ENCODE measurements at regions not wholly inside any gene's neighbourhood (a gene's known extent, or its start where the extent isn't known, plus 50 kb on each side); places are given as distances from the start of the nearest gene placed in this dataset.
"Not testable (repeated sequence)": the region's sequence is repeated elsewhere in the genome, so short reads cannot be mapped to it uniquely, and the experiment has no call there.

DNA sequence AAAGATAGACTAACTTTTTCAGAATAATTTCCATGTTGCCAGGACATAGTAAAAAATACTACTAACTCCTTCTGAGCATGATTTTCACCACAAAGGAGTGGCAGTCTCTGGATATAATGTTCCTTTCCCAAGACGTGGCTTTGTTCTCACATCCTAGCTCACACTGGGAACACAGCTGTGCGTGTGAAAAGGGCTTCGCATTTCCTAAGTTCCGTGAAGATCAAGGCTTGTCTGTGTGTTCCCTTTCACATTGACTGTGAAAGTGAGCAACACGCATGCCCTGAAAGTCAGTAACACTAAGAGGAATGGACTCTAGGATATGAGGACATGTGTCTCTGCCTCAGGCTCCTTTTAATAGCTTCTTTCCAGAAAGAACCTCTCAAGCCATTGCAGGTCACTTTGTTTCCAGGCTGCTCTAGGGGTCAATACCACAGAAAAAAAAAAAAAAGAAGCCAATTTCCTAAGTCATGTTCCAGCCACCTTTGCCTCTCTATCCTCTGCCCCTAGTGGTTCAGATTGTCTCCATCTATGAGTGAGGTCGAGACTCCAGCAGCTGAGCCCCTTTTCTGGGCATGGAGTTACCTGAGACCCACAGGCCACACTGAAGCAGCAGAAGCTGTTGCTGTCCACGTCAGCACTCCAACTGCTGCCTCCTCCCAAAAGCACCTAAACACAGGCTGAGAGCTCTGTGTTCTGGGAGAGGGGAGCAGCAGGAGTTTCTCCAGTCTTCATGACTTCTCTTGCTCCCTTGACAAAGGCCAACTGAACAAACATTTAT is 355.9 kb downstream of the RSL24D1 start:
- no peak for DNase-seq

DNA sequence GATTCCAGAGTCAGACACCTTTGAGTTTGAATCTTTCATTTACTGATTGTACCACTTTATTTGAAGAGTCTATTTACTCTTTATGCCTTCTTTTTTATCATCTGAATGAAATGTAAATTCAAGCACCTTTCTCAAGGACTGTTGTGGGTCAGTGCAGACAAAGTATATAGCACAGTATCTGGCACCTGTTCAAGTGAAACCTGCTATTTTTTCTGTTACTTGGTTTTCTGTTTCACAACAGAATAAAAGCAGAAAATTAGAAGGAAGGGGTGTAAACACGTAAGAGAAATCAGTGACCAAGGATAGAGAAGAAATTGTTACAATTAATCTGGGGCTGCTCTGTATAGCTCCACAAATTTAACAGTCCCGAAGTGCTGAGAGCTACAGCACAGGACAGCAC is 357.4 kb downstream of the RSL24D1 start:
- no peak for DNase-seq

- DNase-seq = no peak
Observed at GRCh38 chr15:54836052-54836795, 360.5 kb downstream of the RSL24D1 start.

DNA sequence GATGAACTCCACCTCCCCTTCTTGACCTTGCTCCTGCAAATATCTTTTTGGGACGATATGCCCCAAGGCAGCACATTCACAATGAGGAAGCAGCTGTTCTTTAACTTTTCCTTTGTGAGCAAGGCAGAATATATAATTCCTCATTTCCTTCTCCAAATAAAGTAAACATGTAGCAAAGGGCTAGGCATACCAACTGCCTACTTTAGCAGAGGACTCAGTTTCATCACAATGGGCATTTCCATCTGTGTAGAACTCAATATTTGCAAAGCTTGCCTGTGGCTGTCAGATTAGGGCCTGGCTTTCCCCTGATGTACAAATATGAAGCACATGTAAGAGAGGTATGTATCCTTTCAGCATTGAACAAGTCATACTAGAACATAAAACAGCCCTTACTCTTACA is 366.9 kb downstream of the RSL24D1 start:
- no peak for DNase-seq

DNA sequence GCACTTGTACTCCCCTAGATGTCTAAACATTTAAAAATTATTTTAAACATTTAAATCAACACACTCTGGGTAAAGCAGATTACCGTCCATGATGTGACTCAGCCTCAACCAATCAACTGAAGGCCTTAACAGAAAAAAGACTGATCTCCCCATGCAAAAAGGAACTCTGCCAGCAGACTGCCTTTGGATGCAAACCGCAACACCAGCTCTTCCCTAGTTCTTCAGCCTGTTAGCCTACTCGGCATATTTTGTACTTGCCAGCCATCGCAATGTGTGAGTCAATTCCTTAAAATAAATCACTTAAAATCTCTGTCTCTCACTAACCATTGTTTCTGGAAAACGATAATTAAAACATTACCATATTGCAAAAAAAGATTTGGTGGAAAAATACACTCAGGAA is 375.9 kb downstream of the RSL24D1 start:
- DNase-seq = no peak

- DNase-seq = no peak
Observed at GRCh38 chr15:54820098-54820497, 376.6 kb downstream of the RSL24D1 start.

DNA sequence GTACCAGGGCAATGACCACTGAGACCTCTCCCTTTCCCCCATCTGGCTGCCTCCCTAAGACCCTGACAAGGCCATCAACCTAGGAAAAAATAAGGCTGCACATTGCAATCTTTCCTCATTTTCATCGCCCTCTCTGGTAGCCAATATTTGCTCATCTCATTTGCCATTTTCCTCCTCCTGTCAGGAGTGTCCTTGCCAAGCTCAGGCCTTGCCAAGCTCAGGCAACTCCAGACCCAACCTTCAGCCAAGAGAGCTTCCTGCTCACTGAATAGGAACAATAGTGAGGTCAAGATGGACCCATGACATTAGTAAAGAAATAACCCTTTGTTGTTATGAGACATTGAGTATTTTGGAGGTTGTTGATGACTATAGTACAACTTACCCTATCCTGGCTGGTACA is 380.3 kb downstream of the RSL24D1 start:
- DNase-seq = no peak

DNA sequence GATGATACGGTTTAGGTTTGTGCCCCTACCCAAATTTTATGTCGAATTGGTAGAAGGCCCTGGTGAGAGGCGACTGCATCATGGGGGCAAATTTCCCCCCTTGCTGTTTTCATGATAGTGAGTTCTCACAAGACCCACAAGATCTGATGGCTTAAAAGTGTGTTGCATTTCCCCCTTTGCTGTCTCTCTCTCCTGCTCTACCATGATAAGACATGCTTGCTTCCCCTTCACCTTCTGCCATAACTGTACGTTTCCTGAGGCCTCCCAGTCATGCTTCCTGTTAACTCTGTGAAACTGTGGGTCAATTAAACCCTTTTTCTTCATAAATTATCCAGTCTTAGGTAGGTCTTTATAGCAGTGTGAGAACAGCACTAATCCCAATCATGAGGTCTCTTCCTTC is 381.2 kb downstream of the RSL24D1 start:
- no peak for DNase-seq

DNA sequence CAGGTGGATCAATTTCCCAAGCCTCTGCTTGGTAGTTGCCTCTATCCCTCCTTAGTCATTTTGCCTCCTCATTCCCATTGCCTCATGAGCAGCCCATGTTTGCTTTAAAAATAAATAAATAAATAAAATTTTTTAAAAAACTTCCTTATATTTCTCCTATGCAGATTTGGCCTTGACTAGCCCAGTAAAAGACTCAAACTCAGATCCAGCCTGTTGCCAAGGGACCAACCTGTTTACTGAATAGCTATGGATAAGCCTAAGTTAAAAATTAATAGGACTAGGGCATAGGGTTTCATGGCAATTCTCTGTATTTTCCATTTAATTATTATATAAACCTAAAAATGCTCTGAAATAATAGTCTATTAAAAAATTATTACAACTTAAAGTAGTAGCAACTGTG is 384.4 kb downstream of the RSL24D1 start:
- DNase-seq = no peak

DNA sequence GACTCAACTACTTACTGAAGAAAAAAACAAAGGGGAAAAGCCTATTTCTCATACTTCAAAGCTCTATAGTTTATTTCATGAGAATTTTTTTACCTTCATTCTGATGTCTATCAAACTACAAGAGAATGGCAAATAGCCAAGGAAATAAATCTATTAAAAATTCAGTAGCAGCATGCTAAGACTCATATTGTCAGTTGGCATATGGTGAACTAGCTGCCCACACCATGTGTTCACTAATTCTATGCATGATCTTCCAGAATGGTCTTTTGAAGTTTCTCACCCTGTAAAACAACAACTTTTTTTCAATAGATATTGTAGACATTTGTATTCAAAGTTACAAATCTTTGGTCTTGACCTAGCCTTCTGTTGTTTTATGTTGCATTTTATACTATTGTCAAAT is 386.2 kb downstream of the RSL24D1 start:
- DNase-seq = no peak

GRCh38 chr15:54810031-54810430 is 386.7 kb downstream of the RSL24D1 start:
- no peak for DNase-seq

DNA sequence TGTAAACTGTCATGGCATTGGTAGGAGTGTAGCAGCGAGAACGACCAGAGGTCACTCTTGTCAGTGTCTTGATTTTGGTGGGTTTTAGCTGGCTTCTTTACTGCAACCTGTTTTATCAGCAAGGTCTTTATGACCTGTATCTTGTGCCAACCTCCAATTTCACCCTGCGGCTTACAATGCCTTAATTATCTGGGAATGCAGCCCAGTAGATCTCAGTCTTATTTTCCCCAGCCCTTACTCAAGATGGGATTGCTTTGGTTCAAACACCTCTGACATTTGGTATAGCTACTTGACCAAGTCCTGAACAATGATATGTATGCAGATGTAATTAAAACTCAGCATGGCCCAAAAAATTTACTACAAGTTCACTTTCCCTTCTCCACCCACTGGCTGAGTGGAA is 388.4 kb downstream of the RSL24D1 start:
- DNase-seq = no peak

GRCh38 chr15:54803987-54804386 is 392.8 kb downstream of the RSL24D1 start:
- no peak for DNase-seq

DNA sequence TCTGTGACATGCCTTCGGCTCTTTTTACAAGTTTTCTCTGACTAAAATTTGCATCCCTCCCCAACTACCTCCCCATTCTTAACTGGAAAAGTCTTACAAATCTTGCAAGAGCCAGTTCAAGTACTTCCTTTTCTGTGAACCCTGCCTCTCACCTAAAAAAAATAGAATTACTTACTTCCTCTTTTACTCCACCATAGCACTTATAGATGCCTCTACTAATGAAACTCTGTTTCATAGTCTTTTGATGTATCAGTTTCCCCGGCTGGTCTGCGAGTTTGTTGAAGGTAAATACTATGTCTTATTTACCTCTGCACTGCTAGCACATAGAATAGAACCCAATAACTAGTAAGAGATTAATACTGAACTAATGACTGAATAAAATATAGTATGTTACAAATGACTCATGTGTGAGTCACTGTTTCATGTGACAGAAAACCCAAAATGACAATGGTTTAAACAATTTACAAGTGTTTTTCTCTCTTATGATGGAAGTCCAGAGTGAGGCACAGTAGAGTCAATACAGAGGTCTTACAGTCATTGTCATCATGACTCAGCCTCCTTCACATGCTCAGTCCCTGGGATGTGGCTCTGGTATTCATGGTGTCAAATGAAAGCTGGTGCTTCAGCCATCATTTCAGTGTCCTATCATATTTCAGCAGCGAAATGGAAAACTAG is 393.5 kb downstream of the RSL24D1 start:
- DNase-seq = no peak

- DNase-seq = no peak
Observed at GRCh38 chr15:54792526-54792925, 404.2 kb downstream of the RSL24D1 start.

DNA sequence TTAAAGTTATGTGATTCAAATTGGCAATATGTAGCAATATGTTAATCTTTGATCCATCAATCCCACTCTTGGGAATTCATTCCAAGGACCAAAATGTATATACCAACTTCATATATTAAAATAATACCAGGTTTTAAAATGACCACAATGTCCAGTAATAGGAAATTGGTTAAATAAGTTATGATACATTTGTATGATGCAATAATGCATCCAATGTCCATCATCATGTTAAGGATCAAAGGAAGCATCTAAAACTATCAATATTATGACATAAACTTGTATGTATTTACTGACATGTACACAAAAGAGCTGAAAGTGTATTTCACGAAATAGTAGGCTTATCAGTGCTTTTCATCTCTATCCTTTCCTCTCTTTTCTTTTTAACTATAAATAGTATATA is 406.0 kb downstream of the RSL24D1 start:
- no peak for DNase-seq

DNA sequence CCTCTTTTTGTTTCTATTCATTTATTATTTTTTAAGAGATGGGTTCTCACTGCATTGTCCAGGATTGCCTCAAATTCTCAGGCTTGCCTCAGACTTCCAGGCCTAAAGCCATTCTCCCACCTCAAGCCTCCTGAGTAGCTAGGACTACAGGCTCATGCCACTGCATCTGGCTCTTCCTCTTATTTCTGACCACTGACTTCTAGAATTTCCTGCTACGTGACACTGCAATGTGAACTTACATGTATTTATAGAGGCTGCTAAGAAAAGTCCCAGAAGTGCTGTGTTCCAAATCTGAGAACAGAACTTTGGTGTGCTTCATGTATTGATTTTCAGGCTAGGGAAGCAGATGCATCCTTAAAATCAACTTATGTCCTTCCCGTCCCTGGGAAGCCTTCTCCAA is 407.4 kb downstream of the RSL24D1 start:
- DNase-seq = no peak

DNA sequence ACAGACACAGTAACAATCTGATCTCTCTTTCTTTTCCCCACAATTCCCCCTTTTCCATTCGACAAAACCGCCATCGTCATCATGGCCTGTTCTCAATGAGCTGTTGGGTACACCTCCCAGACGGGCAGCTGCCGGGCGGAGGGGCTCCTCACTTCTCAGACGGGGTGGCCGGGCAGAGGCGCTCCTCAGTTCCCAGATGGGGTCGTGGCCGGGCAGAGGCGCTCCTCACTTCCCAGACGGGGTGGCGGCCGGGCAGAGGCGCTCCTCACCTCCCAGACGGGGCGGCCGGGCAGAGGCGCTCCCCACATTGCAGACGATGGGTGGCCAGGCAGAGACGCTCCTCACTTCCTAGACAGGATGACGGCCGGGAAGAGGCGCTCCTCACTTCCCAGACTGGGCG is 415.5 kb downstream of the RSL24D1 start:
- DNase-seq = not testable (repeated sequence)

DNA sequence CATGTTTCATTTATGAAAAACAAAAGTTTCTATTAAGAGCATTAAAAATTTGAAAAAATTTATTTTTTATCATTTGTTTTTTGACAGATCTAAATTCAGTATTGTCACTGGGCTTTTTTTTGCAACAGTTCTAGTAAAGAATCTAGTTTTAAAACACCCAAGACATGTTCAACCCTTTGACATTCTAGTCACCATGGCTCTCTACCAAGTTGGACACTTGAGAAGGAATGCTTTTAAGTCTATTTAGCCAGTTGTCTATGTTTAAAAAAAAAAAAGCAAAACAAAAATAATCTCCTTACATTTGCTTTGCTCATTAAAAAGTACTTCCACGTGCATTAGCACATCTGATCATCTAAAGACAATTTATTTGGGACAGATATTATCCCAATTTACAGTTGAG is 417.5 kb downstream of the RSL24D1 start:
- DNase-seq = no peak

- no peak for DNase-seq
Observed at GRCh38 chr15:54776410-54776809, 420.3 kb downstream of the RSL24D1 start.

DNA sequence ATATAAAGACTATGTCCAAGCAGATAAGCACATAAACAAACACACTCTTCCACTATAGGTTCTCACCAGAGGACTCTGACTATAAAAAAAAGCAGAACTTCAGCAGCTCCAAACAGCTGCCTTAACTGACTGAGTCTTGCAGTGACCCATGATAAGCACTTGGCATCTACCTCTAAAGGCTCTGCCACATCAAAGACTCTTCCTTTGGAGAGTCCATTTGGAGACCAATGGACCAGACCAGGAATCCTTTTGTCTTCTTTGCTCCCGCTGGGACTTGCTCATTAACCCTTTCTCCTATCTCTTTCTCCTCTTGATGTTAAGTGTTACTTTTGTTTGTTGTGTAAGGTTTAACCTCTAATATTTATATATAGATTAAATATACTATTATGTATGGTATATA is 424.1 kb downstream of the RSL24D1 start:
- no peak for DNase-seq

- not testable (repeated sequence) for DNase-seq
Observed at GRCh38 chr15:54749461-54749860, 447.3 kb downstream of the RSL24D1 start.

- DNase-seq = no peak
Observed at GRCh38 chr15:54722342-54722986, 474.3 kb downstream of the RSL24D1 start.
